ENCODE measurements at regions not wholly inside any gene's neighbourhood (a gene's known extent, or its start where the extent isn't known, plus 50 kb on each side); places are given as distances from the start of the nearest gene placed in this dataset.

- TF ChIP-seq MAX (CRISPR knock-in tag; IDR thresholded peaks at IDR 0.05) (no peak), NFE2L1 (CRISPR knock-in tag; IDR thresholded peaks at IDR 0.05) (no peak), FOXK1 (CRISPR knock-in tag; IDR thresholded peaks at IDR 0.05) (no peak), ZSCAN18 (CRISPR knock-in tag; IDR thresholded peaks at IDR 0.05) (no peak), IRF2 (CRISPR knock-in tag; IDR thresholded peaks at IDR 0.05; ENCODE audit: borderline replicate concordance, low read depth) (no peak), RORB (CRISPR knock-in tag; IDR thresholded peaks at IDR 0.05) (no peak), CTCF (IDR thresholded peaks at IDR 0.05) (no peak), FOXP4 (CRISPR knock-in tag; IDR thresholded peaks at IDR 0.05) (no peak), TEAD1 (CRISPR knock-in tag; IDR thresholded peaks at IDR 0.05) (no peak), NR1H2 (CRISPR knock-in tag; IDR thresholded peaks at IDR 0.05) (no peak)
- TF ChIP-seq, protein P1, sequence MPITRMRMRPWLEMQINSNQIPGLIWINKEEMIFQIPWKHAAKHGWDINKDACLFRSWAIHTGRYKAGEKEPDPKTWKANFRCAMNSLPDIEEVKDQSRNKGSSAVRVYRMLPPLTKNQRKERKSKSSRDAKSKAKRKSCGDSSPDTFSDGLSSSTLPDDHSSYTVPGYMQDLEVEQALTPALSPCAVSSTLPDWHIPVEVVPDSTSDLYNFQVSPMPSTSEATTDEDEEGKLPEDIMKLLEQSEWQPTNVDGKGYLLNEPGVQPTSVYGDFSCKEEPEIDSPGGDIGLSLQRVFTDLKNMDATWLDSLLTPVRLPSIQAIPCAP (CRISPR knock-in tag; IDR thresholded peaks at IDR 0.05): no peak
- TF ChIP-seq, protein P2, sequence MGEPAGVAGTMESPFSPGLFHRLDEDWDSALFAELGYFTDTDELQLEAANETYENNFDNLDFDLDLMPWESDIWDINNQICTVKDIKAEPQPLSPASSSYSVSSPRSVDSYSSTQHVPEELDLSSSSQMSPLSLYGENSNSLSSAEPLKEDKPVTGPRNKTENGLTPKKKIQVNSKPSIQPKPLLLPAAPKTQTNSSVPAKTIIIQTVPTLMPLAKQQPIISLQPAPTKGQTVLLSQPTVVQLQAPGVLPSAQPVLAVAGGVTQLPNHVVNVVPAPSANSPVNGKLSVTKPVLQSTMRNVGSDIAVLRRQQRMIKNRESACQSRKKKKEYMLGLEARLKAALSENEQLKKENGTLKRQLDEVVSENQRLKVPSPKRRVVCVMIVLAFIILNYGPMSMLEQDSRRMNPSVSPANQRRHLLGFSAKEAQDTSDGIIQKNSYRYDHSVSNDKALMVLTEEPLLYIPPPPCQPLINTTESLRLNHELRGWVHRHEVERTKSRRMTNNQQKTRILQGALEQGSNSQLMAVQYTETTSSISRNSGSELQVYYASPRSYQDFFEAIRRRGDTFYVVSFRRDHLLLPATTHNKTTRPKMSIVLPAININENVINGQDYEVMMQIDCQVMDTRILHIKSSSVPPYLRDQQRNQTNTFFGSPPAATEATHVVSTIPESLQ (CRISPR knock-in tag; IDR thresholded peaks at IDR 0.05): no peak
Observed at GRCh38 chr6:79833964-79834284, 113.4 kb downstream of the ELOVL4 start.
